RKO (cell line): ENCODE measurements at regions not wholly inside any gene's neighbourhood (a gene's known extent, or its start where the extent isn't known, plus 50 kb on each side); places are given as distances from the start of the nearest gene placed in this dataset.
A peak's percentile ranks its signal among the peaks of the same experiment; 100 is the strongest.

ENCODE experiments used
- DNase-seq: peaks from one replicate; pipeline ENCODE4 v3.0.0-alpha.2; 2016; ENCODE audit warnings: low spot score

- no peak for DNase-seq
These were observed 1401.7 kb downstream of the NCAM2 start for GRCh38 chr21:22399681-22400514.

GRCh38 chr21:22409571-22409970 is 1411.4 kb downstream of the NCAM2 start:
- no peak for DNase-seq

GRCh38 chr21:22416555-22416954 is 1418.3 kb downstream of the NCAM2 start:
- no peak for DNase-seq

GRCh38 chr21:22421416-22422180 is 1423.4 kb downstream of the NCAM2 start:
- DNase-seq, result no peak

- DNase-seq, result no peak
These were observed 1440.3 kb downstream of the NCAM2 start for GRCh38 chr21:22438428-22439086.

GRCh38 chr21:22444990-22445389 is 1446.8 kb downstream of the NCAM2 start:
- no peak for DNase-seq

GRCh38 chr21:22450507-22450906 is 1452.3 kb downstream of the NCAM2 start:
- no peak for DNase-seq

GRCh38 chr21:22456241-22456640 is 1458.0 kb downstream of the NCAM2 start:
- DNase-seq, result no peak

- no peak for DNase-seq
These were observed 1470.7 kb downstream of the NCAM2 start for GRCh38 chr21:22468893-22469292.

- no peak for DNase-seq
These were observed 1476.2 kb downstream of the NCAM2 start for GRCh38 chr21:22474403-22474802.

GRCh38 chr21:22476214-22476613 is 1478.0 kb downstream of the NCAM2 start:
- no peak for DNase-seq

GRCh38 chr21:22476726-22477646 is 1478.8 kb downstream of the NCAM2 start:
- DNase-seq, result no peak

GRCh38 chr21:22490049-22490448 is 1491.8 kb downstream of the NCAM2 start:
- no peak for DNase-seq

GRCh38 chr21:22516230-22516629 is 1518.0 kb downstream of the NCAM2 start:
- DNase-seq, result no peak

- no peak for DNase-seq
These were observed 1537.4 kb downstream of the NCAM2 start for GRCh38 chr21:22535630-22536029.

GRCh38 chr21:22536509-22536908 is 1538.3 kb downstream of the NCAM2 start:
- DNase-seq, result peak; percentile 12

- no peak for DNase-seq
These were observed 1546.5 kb downstream of the NCAM2 start for GRCh38 chr21:22544747-22545146.

- no peak for DNase-seq
These were observed 1554.2 kb downstream of the NCAM2 start for GRCh38 chr21:22552390-22552789.

GRCh38 chr21:22554690-22555316 is 1556.6 kb downstream of the NCAM2 start:
- DNase-seq, result no peak

- no peak for DNase-seq
These were observed 1558.6 kb downstream of the NCAM2 start for GRCh38 chr21:22556829-22557228.

GRCh38 chr21:22561946-22562345 is 1563.7 kb downstream of the NCAM2 start:
- DNase-seq, result no peak
